Fibroblast of skin of right quadriceps (primary cell): ENCODE measurements at regions not wholly inside any gene's neighbourhood (a gene's known extent, or its start where the extent isn't known, plus 50 kb on each side); places are given as distances from the start of the nearest gene placed in this dataset.

Experiments used
- DNase-seq: peaks from one replicate; pipeline ENCODE4 v3.0.0-alpha.2; 2013

DNA sequence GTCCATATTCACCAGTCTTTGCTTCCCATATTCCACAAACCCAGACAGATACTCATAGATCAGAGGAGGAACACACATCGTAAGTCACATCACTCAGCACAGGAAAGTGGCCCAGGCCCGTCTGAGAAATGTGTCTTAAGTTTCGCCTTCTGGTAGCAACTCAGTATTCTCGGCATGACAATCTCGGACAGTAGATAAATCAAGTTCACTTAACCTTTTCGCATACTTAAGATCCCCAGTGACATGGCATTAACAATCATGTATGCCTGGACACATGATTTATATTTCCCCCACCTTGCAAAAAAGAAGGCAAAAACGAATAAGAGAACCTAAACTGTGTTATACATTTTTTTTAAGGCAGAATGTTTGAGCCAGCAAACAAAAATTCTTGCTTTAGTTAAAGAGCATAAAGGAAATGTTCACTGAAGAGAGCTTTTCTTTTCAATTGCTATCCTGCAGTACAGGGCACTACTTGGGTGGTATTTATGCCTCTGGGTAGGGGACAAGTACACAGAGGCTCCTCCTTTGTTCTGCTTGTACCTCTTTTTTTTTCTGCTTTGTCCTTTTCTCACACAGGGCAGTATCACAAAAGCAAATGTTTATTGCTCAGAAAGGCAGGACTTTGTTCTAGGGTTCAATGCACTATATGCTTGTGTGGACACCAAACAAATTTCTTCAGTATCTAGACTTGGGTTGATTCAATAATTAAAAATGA lies 360.6 kb downstream of the TDRD3 start:
- no peak for DNase-seq

DNA sequence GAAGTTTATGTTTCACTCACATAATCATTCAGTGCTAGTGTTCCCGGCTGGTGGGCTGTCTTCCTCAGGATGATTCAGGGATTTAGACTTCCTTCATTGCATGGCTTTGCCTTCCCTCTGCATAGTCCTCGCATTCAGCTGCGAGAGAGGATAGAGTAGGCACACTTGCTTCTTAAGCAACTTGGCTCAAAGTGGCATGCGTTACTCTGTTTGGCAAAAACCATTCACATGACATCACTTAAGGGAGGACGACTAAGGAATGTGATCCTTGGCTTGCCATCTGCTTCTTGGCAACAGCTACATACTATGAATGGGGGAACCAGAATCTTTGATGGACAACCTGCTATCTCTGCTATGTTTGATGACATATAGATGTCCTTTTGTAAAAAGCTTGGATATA lies 359.3 kb downstream of the TDRD3 start:
- no peak for DNase-seq

DNA sequence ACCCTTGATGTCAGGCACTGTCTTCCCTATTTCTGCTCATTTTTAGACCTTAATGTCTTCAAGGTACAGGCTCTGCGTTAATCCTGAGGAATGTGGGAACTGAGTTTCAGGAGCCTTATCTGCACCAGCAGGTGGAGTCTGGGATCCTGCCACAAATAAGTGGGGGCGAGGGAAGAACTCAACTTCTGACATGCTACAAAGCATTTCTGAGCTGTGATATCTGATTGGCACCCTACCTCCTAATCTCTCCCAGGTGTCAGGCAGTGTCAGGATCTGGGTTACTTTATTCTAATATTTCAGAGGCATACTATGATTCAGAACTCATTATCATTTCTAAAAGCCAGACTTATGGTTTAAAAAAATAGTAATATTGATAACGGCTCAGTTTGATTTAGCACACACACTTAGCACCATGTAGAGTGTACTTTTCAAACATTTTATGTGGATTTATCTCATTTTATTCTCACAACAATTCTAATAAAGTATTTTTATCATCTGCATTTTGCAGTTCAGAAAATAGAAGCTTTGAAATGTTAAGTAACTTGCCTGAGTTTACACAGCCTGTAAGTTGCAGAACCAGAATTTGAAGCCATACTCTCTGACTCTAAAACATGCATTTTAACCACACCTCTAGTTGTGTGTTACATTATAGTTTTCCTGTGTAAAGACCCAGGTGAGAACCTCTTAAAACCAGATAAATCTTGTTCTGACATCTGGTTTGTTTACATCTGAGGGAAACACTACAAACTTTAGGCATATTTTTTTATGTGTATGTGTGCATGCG lies 358.6 kb downstream of the TDRD3 start:
- DNase-seq, result no peak

DNA sequence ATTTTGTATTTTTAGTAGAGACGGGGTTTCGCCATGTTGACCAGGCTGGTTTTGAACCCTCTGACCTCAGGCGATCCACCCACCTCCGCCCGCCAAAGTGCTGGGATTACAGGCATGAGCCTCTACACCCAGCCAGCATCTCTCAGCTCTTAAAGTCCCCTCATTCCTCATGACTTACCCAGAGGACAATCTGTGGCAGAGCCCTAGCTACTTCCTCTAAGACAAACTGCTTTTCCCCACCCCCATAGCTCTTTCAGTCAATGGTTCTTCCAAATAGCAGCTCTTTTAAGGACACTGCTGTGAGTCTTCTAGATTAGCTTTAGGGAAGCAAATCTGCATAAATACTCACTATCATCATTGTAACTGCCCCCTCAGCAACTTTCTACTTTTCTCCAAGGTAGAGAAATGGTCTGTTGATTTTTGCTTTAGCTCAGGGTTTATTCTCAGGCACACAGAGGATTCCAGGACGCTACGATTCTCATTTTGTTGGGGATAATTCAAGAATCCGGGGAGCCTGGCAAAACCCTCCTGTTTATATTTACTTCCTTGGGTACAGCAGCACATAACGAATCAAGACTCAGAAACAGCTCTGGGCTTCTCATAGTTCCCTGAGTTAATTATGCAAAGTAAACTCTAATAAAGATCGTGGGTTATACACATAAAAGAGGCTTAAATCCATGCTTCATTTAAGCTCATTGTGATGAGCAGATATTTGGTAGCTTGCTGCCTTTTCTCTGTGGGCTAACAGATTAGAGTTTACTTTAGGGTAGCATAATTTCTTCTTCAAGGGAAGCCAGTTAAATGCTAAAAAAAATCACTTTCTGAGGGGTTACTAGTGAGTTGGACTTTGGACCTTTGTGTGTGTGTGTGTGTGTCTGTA lies 357.4 kb downstream of the TDRD3 start:
- DNase-seq, result no peak

DNA sequence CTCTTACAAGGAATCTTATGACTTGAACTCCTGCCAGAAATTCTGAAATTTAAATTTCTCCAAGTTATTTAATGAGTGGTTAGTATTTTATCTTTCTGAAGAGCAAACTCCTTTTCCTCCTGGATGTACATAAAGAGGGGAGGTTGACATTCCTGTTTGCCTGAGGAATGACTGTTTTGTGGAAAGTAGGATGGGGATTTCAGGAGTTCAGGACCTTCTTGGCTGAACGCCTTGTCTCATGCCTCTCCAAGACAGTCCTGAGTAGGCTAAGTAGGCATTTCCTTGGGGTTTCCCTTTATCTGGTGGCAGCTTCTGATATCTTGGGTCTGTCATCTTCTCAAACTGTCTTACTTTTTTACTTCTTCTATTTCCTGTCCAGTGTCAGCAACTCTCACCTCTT lies 356.6 kb downstream of the TDRD3 start:
- DNase-seq, result no peak

DNA sequence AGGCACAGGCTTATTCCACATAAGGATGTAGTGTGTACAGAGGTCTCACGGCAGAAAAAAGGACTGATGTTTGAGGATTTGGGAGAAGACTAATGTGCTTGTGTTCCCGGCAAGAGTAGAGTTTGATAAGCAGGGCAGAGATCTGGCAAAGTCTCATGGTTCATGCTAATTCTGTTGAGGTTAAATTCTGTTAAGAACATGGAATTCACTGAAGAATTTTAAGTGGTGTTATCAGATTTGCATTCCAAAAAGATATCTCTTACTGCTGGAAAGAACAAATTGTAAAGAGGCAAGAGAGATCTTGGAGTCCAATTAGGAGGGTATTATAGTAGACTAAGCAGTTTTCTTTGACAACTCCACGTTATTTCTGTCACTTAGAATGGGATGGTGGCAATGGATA lies 348.3 kb downstream of the TDRD3 start:
- no peak for DNase-seq

DNA sequence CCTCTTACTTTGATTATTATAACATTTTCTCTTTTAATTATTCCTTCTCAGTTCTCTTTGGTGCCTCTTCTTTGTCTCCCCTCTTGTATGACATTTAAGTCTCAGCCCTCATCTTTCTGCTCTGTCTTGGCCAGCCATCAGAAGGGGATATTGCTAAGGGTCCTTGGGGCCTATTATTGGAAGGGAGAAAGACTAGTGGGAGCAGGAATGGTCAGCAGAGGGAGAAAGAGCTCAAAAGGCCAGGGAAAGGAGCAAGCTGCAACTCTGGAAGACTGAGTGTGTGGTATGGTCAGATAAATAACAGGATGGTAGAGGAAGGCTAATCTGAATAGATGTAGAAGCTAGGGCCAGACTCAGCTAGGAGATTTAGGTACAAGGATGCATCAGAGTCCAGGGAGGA lies 336.9 kb downstream of the TDRD3 start:
- no peak for DNase-seq

DNA sequence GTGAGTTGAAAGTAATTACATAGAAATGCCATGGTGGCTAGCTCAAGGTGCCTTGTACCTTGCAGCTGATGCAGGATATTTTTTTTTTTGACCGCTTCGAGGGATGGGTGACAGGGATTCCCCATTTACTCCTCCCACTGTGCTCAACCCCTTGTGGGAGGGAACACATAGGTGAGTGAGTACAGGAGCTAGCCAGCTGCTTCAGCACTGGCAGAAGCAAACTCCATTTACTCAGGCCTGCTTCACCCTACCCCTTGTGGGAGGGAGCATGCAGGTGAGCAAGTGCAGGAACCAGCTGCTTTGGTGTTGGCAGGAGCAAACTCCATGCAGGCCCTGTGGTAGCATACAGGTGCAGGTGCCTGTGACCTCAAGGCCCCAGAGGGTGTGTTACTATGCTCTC lies 330.1 kb downstream of the TDRD3 start:
- no peak for DNase-seq

DNA sequence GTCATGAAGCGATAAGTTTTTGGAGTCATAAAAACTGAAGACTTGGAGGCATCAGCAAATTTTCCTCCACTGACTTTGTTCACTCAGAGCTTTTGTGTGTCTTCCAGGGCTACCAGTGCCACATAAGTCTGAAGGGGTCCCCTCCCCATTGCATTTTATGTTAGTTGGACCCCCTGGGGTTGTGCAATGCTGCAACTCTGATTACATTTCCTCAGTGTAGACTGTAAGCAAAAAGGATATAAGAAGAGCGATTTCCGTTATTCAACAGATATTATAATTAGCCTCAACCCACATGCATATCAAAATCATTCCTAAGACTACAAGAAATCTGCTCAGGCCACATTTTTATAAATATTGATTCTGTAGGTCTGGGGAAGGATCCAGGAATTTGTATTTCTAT lies 324.0 kb downstream of the TDRD3 start:
- DNase-seq, result no peak

DNA sequence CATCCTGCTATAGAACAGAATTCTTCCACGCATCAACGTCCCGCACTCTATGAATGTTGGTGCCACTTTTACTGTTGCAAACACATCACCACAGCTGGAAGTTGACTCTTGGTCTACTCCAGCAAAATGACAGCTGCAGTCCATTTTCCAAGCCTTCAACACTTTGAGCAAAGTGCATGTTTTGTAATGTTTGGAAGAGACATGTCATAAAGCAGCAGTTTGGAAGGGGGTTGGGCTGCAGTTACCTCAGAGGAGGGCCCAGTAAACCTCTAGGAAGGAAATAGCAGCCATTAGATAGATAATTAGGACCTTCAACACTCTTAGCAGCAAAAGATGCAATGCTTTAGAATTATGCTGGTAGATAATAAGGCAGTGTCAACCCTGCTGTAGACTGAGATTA lies 323.6 kb downstream of the TDRD3 start:
- DNase-seq, result no peak

DNA sequence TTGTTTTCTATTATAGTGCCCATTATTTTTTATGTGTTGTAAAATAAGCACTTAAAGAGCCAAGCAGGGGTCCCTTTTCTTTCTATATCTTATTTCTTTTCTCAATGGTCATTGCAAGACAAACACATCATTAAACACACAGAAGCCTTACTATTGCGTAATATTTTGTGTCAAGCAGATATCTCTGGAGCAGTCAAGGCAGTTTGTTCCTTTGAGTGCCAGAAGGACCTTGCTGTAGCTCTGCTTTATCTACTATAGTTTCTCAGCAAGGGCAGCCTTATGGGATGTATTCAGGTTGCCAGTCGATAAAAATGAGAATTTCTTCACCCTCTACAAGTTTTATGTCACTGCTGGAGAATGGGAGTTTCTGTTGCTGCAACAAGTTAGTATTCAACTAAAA lies 319.3 kb downstream of the TDRD3 start:
- no peak for DNase-seq

DNA sequence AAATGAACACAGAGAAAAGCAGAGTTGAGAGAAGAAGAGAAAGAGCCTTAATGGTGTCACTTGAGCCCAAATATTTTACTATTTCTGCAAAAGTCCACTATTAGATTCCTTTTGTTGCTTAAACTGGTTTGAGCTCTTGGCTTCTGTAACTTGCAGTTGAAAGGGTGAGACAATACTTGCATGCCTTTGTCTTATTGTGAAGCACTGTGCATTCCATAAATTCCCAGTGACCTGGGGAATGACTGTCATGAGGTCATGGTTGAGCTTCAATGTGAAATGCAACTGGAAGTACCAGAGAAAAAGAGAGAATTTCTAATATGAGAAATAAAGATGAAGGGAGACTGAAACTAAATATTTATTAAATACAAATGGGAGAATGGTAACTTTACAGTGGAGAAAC lies 310.9 kb downstream of the TDRD3 start:
- DNase-seq, result no peak

DNA sequence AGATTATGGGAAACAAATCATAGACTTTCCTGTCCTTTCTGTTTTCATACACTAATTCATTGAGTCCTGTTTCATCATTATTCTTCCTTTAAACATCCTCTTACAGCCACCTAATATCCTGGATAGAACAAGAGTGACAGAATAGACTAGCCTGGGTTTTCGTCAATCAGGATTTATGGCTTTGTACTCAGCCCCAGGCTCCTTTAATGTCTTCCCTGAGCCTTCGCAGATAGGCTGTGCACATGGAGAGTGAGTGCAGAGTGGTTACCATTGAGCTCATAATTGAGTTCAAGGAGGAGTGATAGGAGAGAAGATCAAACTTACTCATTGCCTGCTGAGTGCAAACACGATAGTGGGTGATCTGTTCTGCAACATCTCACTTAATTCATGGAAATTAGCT lies 304.9 kb downstream of the TDRD3 start:
- DNase-seq, result no peak

DNA sequence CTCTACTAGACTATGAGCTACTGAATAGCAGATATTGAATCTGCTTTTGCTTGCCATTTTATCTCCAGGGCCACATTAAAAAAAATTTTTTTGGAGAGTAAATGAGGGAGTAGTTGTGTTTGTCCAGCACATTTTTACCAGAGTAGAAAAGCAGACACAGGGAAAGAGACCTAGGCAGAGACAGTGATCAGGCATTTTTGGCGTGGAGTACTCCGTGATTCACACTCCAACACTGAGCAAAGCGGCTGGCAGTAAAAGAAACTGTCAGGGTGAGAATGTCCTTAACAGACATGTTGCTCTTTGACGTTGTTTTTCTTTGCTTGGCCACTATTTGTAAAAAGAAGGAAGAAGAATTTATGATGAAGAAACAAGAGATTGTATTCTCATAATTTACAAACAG lies 304.0 kb downstream of the TDRD3 start:
- no peak for DNase-seq

DNA sequence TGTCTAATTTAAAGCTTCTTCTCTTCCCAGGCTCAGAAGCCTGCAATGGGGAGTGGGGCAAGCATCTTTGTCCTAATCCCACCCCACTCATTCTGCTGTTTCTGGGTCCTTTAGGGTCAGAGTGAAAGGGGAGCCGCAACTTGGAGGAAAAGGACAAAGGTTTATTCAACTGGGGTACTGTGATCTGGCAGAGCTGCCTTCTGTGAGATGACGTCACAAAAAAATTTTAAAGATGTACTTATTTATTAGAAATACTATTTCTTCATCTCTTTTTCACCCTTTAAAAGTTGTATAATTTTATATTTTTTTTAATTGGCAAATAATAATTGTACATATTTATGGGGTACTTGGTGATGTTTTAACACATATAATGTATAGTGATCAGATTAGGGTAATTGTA lies 302.6 kb downstream of the TDRD3 start:
- DNase-seq, result no peak

DNA sequence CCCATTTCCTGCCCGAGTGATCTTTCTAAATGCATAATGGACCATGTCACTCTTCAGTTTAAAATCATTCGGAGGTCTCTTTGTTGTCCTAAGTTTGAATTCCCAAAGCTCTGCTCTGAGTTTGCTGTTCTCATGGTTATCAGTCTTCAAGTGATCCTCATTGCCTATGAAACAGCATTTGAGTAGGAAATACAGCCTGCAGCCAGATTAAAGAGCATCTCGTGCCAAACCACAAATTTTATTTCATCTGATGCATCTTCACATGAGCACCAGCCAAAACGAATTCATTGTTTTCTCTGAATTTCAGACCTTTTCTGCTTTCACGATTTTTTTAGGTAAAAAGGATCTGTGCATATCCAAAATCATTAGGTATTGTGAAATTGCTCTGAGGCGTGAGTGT lies 299.6 kb downstream of the TDRD3 start:
- no peak for DNase-seq

DNA sequence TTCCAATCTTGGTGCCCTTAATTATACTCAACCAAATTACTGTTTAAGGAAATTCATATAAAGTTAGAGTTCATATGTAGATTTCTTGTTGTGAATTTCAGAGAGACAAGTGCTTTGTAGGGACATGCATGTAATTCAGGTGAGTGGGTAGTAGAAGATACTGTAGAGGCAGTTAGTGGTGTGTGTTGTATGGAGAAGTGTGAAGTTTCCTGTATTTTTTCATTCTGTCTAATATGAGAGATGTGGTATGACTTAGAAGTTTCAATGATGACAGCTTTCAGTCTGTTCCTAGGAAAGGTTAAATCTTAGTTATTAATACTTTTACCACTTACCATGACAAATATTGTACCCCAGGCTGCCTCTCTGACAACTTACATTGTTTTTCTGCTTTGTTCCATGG lies 294.2 kb downstream of the TDRD3 start:
- no peak for DNase-seq

DNA sequence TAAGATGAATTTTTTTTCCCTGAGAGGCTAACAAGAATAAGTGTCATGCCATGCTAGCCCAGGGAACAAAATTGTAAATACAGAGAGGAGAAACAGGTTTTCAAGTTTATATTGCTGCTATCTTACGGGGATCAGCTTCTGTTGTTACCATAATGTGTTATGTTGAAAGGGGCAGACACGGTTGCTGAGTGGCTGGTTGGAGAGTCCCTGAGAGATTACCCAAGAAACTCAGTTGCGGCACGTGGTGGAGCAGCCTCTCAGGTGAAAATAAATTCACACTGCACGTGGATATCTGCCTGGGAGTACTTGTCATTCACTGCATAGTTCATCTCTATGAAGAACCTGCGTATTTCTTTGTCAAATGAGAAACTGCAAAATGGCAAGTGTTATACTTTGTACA lies 293.6 kb downstream of the TDRD3 start:
- DNase-seq, result no peak

DNA sequence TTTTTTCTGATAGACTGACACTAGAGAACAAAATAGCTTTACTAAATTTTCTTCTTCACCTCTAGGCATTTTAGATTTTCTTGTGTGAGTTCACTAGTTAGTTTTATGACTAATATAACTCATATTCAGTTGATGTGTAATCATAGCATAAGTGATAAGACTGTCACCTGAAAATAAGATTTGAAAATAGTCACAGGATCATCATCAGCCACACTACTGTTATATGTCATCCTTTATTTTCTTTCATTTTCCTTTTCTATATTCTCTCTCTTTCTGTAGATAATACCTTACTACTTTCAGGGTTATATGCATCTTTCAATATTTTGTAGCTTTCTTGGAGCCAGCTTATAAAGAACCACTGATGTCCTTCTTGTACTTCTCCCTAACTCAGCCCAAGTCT lies 292.6 kb downstream of the TDRD3 start:
- no peak for DNase-seq

DNA sequence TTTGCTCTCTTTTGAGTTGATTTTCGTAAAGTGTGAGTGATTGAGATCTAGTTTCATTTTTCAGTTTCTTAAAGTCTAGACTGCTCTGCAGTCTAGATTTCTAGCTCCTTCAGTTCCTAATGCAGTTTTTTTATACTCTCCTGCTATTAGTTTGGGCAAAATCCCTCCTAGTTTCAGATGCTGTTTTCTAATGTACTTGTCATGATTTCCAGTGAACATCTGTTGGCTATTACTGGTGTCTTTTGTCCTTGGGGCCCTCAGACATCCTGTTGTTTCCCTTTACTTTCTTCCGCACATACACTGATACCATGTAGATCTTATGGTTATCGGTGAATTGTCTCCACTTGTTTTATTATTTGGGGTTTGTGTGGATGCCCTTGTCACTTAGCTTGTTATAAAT lies 292.1 kb downstream of the TDRD3 start:
- no peak for DNase-seq

DNA sequence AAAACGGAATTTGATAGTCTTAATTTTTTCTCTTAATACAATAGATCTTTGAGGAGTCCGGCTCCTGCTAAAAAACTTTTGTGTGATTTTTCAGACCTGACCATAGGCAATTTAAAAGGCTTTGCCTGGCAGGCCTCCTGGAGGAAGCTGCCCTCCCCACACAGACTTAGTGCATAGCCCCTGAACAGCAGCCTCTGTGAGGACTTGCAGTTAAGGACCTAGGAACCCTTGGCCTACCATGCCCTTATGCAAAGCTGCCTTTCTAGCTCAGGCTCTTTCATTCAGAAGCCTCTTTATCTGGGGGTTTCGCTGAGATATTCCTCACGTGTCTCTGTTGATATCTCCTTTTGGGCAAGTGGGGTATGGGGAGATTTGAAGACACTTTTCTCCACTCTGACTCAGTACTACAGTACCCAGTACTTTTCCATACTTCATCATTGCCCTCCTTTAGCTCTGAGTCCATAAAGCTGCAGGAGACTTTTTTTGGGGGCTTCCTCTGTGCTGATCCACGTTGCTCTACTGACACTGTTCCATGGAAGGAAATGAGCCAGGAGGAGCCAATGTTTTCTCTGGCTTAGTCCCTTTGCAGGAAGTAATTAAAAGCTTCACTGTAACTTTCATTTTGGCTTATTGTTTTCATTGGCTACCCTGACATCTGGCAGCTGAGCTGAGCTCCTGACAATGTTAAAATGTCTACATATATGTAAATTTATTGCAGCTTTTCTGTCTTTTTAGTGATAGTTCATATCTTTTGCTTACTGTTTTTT lies 283.1 kb downstream of the TDRD3 start:
- DNase-seq, result no peak

DNA sequence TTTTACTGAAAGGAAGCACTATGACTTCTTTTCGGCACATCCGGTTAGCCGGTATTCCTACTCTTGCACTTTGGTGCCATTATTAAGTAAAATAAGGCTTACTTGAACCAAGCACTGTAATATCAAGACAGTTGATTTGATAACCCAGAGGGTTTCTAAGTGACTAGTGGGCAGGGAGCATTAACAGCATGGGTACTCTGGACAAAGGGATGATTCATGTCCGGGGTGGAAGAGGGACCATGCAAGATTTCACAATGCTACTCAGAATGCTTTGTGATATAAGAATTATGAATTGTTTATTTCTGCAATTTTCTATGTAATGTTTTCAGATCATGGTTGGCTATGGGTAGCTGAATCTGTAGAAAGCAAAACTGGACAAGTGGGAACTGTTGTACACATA lies 282.1 kb downstream of the TDRD3 start:
- no peak for DNase-seq

DNA sequence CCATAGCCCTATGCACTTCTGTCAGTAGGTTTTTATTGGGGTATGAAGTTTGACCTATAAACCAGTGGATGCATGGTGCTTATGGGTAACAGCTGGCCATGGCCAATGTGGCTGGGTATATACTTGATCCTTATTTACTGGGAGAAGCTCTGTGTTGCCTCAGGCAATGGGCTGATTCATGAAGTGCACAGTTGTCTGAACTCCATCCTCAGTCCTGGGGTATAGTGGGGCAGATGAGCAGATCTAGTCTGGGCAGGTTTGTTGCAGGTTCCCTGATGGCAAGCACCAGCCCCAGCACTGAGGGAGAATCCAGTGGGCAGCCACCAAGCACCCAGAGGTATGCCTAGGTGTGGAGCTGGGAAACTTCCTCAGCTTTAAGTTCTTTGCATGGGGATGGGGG lies 274.4 kb downstream of the TDRD3 start:
- no peak for DNase-seq
